IMR-90 (cell line): ENCODE measurements at regions not wholly inside any gene's neighbourhood (a gene's known extent, or its start where the extent isn't known, plus 50 kb on each side); places are given as distances from the start of the nearest gene placed in this dataset.

ENCODE experiments used
- ATAC-seq: fragments of 200-7000 bp; cut with Tn5 transposase; 2 replicates; pipeline ENCODE4 v1.9.1; 2020; ENCODE audit warnings: low read depth, mild to moderate bottlenecking, moderate library complexity
- BruUV-seq: library from RNA; stranded (reverse); fragments of 400-500 nt; replicated peaks from 2 replicates; lab custom pipeline; 2021; lab: Mats Ljungman, UMichigan
- CTCF ChIA-PET: fragments of 300-600 bp; formaldehyde crosslinking; extraction: SDS; loops from one replicate; lab custom pipeline; 2021; ENCODE audit warnings: antibody characterized with exemption; lab: Yijun Ruan, JAX
- POLR2A ChIA-PET: fragments of 300-600 bp; sonication (Branson Sonifier 250); formaldehyde crosslinking; loops from one replicate; lab custom pipeline; 2022; ENCODE audit warnings: antibody characterized with exemption; ENCODE audit not compliant: unreplicated experiment; lab: Charles Lee
- DNase-seq: peaks from one replicate; pipeline ENCODE4 v3.0.0; 2013
- H2AFZ ChIP-seq: replicated peaks from 2 replicates; pipeline ENCODE3; 2013; ENCODE audit warnings: low read length, mild to moderate bottlenecking; ENCODE audit not compliant: poor library complexity
- H2AK5ac ChIP-seq: 2 replicates; pipeline ENCODE4 v1.6.1; 2013; ENCODE audit warnings: low read depth, low read length, inconsistent platforms
- H2AK9ac ChIP-seq: replicated peaks from 2 replicates; pipeline ENCODE3; 2013; ENCODE audit warnings: mild to moderate bottlenecking, low read depth, low read length, moderate library complexity; ENCODE audit not compliant: poor library complexity
- H2BK120ac ChIP-seq: 2 replicates; pipeline ENCODE4 v1.6.1; 2013; ENCODE audit warnings: low read depth, low read length, inconsistent platforms
- H2BK15ac ChIP-seq: 3 replicates; pipeline ENCODE4 v1.6.1; 2013; ENCODE audit warnings: low read depth, low read length, inconsistent platforms
- H2BK20ac ChIP-seq: 2 replicates; pipeline ENCODE4 v1.6.1; 2013; ENCODE audit warnings: low read depth, mild to moderate bottlenecking, inconsistent platforms, low read length, moderate library complexity
- H2BK5ac ChIP-seq: 2 replicates; pipeline ENCODE4 v1.6.1; 2013; ENCODE audit warnings: mild to moderate bottlenecking, low read depth, low read length, inconsistent platforms; ENCODE audit not compliant: poor library complexity, severe bottlenecking
- H3K14ac ChIP-seq: replicated peaks from 2 replicates; pipeline ENCODE4 v1.6.1; 2013; ENCODE audit warnings: low read depth, low read length, inconsistent platforms
- H3K18ac ChIP-seq: 2 replicates; pipeline ENCODE4 v1.6.1; 2013; ENCODE audit warnings: low read depth, low read length, control low read depth
- H3K23ac ChIP-seq: 2 replicates; pipeline ENCODE4 v1.6.1; 2013; ENCODE audit warnings: low read depth, low read length, inconsistent platforms
- H3K27ac ChIP-seq: 2 replicates; pipeline ENCODE4 v1.5.1; 2013; ENCODE audit warnings: mild to moderate bottlenecking, control low read depth, low read length; ENCODE audit not compliant: insufficient read depth
- H3K27me3 ChIP-seq: 2 replicates; pipeline ENCODE4 v1.6.1; 2013; ENCODE audit warnings: low read length; ENCODE audit not compliant: control insufficient read depth, insufficient read depth
- H3K36me3 ChIP-seq: 2 replicates; pipeline ENCODE4 v1.6.1; 2013; ENCODE audit warnings: low read length, mixed read lengths; ENCODE audit not compliant: control insufficient read depth, insufficient read depth
- H3K4ac ChIP-seq: 2 replicates; pipeline ENCODE4 v1.6.1; 2013; ENCODE audit warnings: low read depth, low read length, inconsistent platforms
- H3K4me1 ChIP-seq: 2 replicates; pipeline ENCODE4 v1.6.1; 2013; ENCODE audit warnings: low read length, mixed read lengths; ENCODE audit not compliant: control insufficient read depth, insufficient read depth
- H3K4me2 ChIP-seq: 2 replicates; pipeline ENCODE4 v1.6.1; 2013; ENCODE audit warnings: low read depth, mild to moderate bottlenecking, control low read depth, low read length, moderate library complexity
- H3K4me3 ChIP-seq: 2 replicates; pipeline ENCODE4 v1.5.1; 2013; ENCODE audit warnings: low read depth, mild to moderate bottlenecking, control low read depth, low read length, moderate library complexity; ENCODE audit not compliant: insufficient read depth
- H3K56ac ChIP-seq: 2 replicates; pipeline ENCODE4 v1.6.1; 2013; ENCODE audit warnings: low read length, inconsistent platforms; ENCODE audit not compliant: insufficient read depth; ENCODE audit errors: extremely low read depth
- H3K79me1 ChIP-seq, 2 experiments: 2 replicates each; pipeline ENCODE4 v1.6.1; 2013; ENCODE audit warnings: low read length in 2 of 2, inconsistent platforms in 1 of 2, low read depth in 1 of 2
- H3K9ac ChIP-seq: 2 replicates; pipeline ENCODE4 v1.6.1; 2013; ENCODE audit warnings: low read depth, low read length, control low read depth
- H3K9me1 ChIP-seq: 2 replicates; pipeline ENCODE4 v1.6.1; 2013; ENCODE audit warnings: low read length, inconsistent platforms; ENCODE audit not compliant: insufficient read depth
- H3K9me3 ChIP-seq: 2 replicates; pipeline ENCODE4 v1.6.1; 2013; ENCODE audit warnings: low read length; ENCODE audit not compliant: control insufficient read depth, insufficient read depth
- H4K20me1 ChIP-seq: 2 replicates; pipeline ENCODE4 v1.6.1; 2013; ENCODE audit warnings: low read length, inconsistent platforms; ENCODE audit not compliant: insufficient read depth
- H4K5ac ChIP-seq: 2 replicates; pipeline ENCODE4 v1.6.1; 2013; ENCODE audit warnings: mild to moderate bottlenecking, low read depth, low read length, control low read depth
- H4K8ac ChIP-seq, 2 experiments: 2 replicates each; pipeline ENCODE4 v1.6.1; 2013; ENCODE audit warnings: low read depth in 2 of 2, low read length in 2 of 2, control low read depth in 1 of 2, inconsistent platforms in 1 of 2
- H4K91ac ChIP-seq: 2 replicates; pipeline ENCODE4 v1.6.1; 2013; ENCODE audit warnings: low read depth, low read length, inconsistent platforms; ENCODE audit not compliant: insufficient read depth
- BHLHE40 ChIP-seq: fragments of 150-350 bp; IDR thresholded peaks from 2 replicates; pipeline ENCODE4 v1.6.1; 2016; ENCODE audit warnings: mild to moderate bottlenecking, low read depth, low read length
- CEBPB ChIP-seq: IDR thresholded peaks from 2 replicates; pipeline ENCODE4 v1.6.1; 2012; ENCODE audit warnings: low read depth, low read length, improper control_type of control experiment
- CHD1 ChIP-seq: IDR thresholded peaks from 2 replicates; pipeline ENCODE4 v1.6.1; 2012; ENCODE audit warnings: low read depth, low read length, improper control_type of control experiment
- FOS ChIP-seq: fragments of 150-350 bp; IDR thresholded peaks from 2 replicates; pipeline ENCODE4 v1.6.1; 2016; ENCODE audit warnings: low read depth, low read length
- MAFK ChIP-seq: IDR thresholded peaks from 2 replicates; pipeline ENCODE4 v1.6.1; 2012; ENCODE audit warnings: low read depth, low read length, improper control_type of control experiment
- MAZ ChIP-seq: IDR thresholded peaks from 2 replicates; pipeline ENCODE4 v1.6.1; 2012; ENCODE audit warnings: low read depth, mild to moderate bottlenecking, low read length, improper control_type of control experiment, moderate library complexity, borderline replicate concordance
- MXI1 ChIP-seq: IDR thresholded peaks from 2 replicates; pipeline ENCODE4 v1.6.1; 2012; ENCODE audit warnings: low read depth, mild to moderate bottlenecking, low read length, moderate library complexity, borderline replicate concordance
- NFE2L2 ChIP-seq: fragments of 150-350 bp; IDR thresholded peaks from 2 replicates; pipeline ENCODE4 v1.6.1; 2016; ENCODE audit warnings: low read depth, mild to moderate bottlenecking, low read length
- POLR2A ChIP-seq: IDR thresholded peaks from 2 replicates; pipeline ENCODE4 v1.6.1; 2012; ENCODE audit warnings: mild to moderate bottlenecking, low read depth, low read length
- RAD21 ChIP-seq: IDR thresholded peaks from 2 replicates; pipeline ENCODE4 v1.6.1; 2012; ENCODE audit warnings: low read length, improper control_type of control experiment
- RCOR1 ChIP-seq: IDR thresholded peaks from 2 replicates; pipeline ENCODE4 v1.6.1; 2012; ENCODE audit warnings: mild to moderate bottlenecking, low read length, improper control_type of control experiment; ENCODE audit not compliant: insufficient replicate concordance
- RFX5 ChIP-seq: IDR thresholded peaks from 2 replicates; pipeline ENCODE4 v1.8.0; 2012; ENCODE audit warnings: low read depth, mild to moderate bottlenecking, low read length, moderate library complexity
- SMC3 ChIP-seq: fragments of 150-350 bp; IDR thresholded peaks from 2 replicates; pipeline ENCODE4 v1.6.1; 2016; ENCODE audit warnings: low read depth, mild to moderate bottlenecking, antibody characterized with exemption, low read length, moderate library complexity
- WGBS, 2 experiments: methylation state at CpG; one replicate each; pipeline versions ENCODE4 v1.1.5 to v1.1.7; 2013; ENCODE audit warnings: missing lambda C conversion rate in 2 of 2; ENCODE audit not compliant: insufficient read length in 1 of 2; ENCODE audit errors: extremely low coverage in 2 of 2; 5-methylcytosine and 5-hydroxymethylcytosine counted together
- dilution Hi-C: fragments of 300-500 bp; cut with HindIII; formaldehyde crosslinking; loops from one replicate; pipeline ENCODE4 v1.14.3; 2018; ENCODE audit warnings: low sequenced_read_pairs; ENCODE audit not compliant: unreplicated experiment
- in situ Hi-C: fragments of 300-500 bp; cut with MboI; formaldehyde crosslinking; loops from 3 replicates; pipeline ENCODE4 v1.14.3; 2019; ENCODE audit warnings: low sequenced_read_pairs, inconsistent platforms, mixed read lengths
- intact Hi-C: fragments of 100-400 bp; cut with micrococcal nuclease; formaldehyde crosslinking; loops from 2 replicates; pipeline ENCODE4 v1.10.0; 2022
- TF ChIP-seq, protein P1 (sequence below): fragments of 150-350 bp; IDR thresholded peaks from 2 replicates; pipeline ENCODE4 v1.6.1; 2016; ENCODE audit warnings: low read depth, mild to moderate bottlenecking, low read length, moderate library complexity, borderline replicate concordance
- TF ChIP-seq, protein P2 (sequence below): fragments of 150-350 bp; IDR thresholded peaks from 2 replicates; pipeline ENCODE4 v1.6.1; 2017; ENCODE audit warnings: mild to moderate bottlenecking, antibody characterized with exemption, low read length, low read depth
- TF ChIP-seq, protein P3 (sequence below): conservative IDR thresholded peaks from 2 replicates; pipeline ENCODE4 v1.5.1; 2012; ENCODE audit warnings: mild to moderate bottlenecking, low read depth, low read length, improper control_type of control experiment

DNA sequence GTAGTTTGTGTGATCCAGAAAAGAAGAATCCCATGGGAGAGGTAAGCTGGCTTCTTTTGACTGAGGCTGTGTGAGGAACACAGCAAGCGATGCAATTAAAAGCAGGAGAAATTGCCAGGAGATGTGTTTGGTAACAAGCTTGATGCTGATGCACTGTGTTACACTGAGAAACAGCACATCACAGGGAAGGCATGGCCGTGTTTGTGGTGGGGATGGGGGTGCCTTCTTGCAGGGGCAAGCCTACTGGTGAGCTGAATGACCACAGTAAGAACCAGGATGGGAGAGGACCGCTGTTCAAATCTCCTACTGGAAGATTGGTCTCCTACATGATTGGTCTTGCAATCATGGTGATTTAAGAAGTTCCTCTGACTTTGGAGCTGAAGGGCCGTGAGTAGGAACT lies 477.7 kb upstream of the HS6ST1 start:
- no peaks in the 10 kb centered on the region for H3K9me1 ChIP-seq
- peak overlapping the region; percentile 58 for H2AK9ac ChIP-seq
- H2BK5ac ChIP-seq: no peak overlapping the region
- intact Hi-C loops (no loop called here), dilution Hi-C loops (no loop called here), in situ Hi-C loops (no loop called here)
- no peak overlapping the region for H2AK5ac ChIP-seq
- H2BK15ac ChIP-seq: no peak overlapping the region
- whole genome bisulfite sequencing, 2 experiments: 42% methylated on average over 2 of the region's 4 CpGs; no CpG with 5 or more reads in 1 of the 2 experiments
- no peak overlapping the region for H2BK20ac ChIP-seq
- no peak overlapping the region for H3K4me3 ChIP-seq
- TF ChIP-seq RAD21 (no peak), CHD1 (no peak), FOS (no peak), NFE2L2 (no peak), MAFK (no peak), SMC3 (no peak), POLR2A (no peak), RFX5 (no peak), CEBPB (no peak), RCOR1 (no peak), MAZ (no peak), MXI1 (no peak), BHLHE40 (no peak)
- TF ChIP-seq, protein P1, sequence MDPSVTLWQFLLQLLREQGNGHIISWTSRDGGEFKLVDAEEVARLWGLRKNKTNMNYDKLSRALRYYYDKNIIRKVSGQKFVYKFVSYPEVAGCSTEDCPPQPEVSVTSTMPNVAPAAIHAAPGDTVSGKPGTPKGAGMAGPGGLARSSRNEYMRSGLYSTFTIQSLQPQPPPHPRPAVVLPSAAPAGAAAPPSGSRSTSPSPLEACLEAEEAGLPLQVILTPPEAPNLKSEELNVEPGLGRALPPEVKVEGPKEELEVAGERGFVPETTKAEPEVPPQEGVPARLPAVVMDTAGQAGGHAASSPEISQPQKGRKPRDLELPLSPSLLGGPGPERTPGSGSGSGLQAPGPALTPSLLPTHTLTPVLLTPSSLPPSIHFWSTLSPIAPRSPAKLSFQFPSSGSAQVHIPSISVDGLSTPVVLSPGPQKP: no peak
- TF ChIP-seq, protein P2, sequence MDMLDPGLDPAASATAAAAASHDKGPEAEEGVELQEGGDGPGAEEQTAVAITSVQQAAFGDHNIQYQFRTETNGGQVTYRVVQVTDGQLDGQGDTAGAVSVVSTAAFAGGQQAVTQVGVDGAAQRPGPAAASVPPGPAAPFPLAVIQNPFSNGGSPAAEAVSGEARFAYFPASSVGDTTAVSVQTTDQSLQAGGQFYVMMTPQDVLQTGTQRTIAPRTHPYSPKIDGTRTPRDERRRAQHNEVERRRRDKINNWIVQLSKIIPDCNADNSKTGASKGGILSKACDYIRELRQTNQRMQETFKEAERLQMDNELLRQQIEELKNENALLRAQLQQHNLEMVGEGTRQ: no peak
- TF ChIP-seq, protein P3, sequence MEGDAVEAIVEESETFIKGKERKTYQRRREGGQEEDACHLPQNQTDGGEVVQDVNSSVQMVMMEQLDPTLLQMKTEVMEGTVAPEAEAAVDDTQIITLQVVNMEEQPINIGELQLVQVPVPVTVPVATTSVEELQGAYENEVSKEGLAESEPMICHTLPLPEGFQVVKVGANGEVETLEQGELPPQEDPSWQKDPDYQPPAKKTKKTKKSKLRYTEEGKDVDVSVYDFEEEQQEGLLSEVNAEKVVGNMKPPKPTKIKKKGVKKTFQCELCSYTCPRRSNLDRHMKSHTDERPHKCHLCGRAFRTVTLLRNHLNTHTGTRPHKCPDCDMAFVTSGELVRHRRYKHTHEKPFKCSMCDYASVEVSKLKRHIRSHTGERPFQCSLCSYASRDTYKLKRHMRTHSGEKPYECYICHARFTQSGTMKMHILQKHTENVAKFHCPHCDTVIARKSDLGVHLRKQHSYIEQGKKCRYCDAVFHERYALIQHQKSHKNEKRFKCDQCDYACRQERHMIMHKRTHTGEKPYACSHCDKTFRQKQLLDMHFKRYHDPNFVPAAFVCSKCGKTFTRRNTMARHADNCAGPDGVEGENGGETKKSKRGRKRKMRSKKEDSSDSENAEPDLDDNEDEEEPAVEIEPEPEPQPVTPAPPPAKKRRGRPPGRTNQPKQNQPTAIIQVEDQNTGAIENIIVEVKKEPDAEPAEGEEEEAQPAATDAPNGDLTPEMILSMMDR: no peak
- no peaks in the 10 kb centered on the region; the same call in 1 of the 2 replicates for H3K9me3 ChIP-seq
- H3K27me3 ChIP-seq: no peaks in the 10 kb centered on the region; the same call in 1 of the 2 replicates
- H3K23ac ChIP-seq: no peak overlapping the region
- no peak overlapping the region for H4K8ac ChIP-seq
- no peaks in the 10 kb centered on the region for H4K20me1 ChIP-seq
- no peak for ATAC-seq
- H3K27ac ChIP-seq: no peak overlapping the region
- no peak overlapping the region for H2AFZ ChIP-seq
- H3K79me1 ChIP-seq: no peaks in the 10 kb centered on the region
- no peaks in the 10 kb centered on the region for H3K36me3 ChIP-seq
- H3K4ac ChIP-seq: no peak overlapping the region
- DNase-seq: no peak
- ChIA-PET POLR2A (no interaction called here), CTCF (no interaction called here)
- no peak overlapping the region for H3K14ac ChIP-seq
- H3K18ac ChIP-seq: no peak overlapping the region
- no peak overlapping the region for H4K91ac ChIP-seq
- no TSS peak for BruUV-seq
- H3K4me1 ChIP-seq: no peaks in the 10 kb centered on the region
- no peak overlapping the region for H3K56ac ChIP-seq
- H3K9ac ChIP-seq: no peak overlapping the region
- no peak overlapping the region for H3K4me2 ChIP-seq
- no peak overlapping the region for H4K5ac ChIP-seq
- no peak overlapping the region for H2BK120ac ChIP-seq
